A549 (cell line): ENCODE measurements at regions not wholly inside any gene's neighbourhood (a gene's known extent, or its start where the extent isn't known, plus 50 kb on each side); places are given as distances from the start of the nearest gene placed in this dataset.

Experiments used
- ATAC-seq, 2 experiments: fragments of 200-7000 bp in 1 of 2; fragments of >200 bp in 1 of 2; cut with Nextera tagmentation in 1 of 2; cut with Tn5 transposase in 1 of 2; 3 replicates each; pipeline versions ENCODE4 v1.8.0 to v1.9.1; 2018 to 2020; ENCODE audit warnings: mild to moderate bottlenecking in 1 of 2, moderate library complexity in 1 of 2
- CTCF ChIA-PET: fragments of 300-600 bp; sonication (Branson Sonifier 250); formaldehyde crosslinking; extraction: SDS; loops from one replicate; lab custom pipeline; 2021; ENCODE audit warnings: antibody characterized with exemption, inconsistent platforms; lab: Yijun Ruan, JAX
- POLR2A ChIA-PET: fragments of 350-600 bp; formaldehyde crosslinking; extraction: SDS; loops from one replicate; lab custom pipeline; 2021; ENCODE audit warnings: antibody characterized with exemption, inconsistent platforms; lab: Yijun Ruan, JAX
- DNase-seq, 2 experiments: peaks; one replicate each; pipeline versions ENCODE4 v3.0.0 to v3.0.0-alpha.2; 2011 to 2016; ENCODE audit warnings: low read depth in 1 of 2, low spot score in 1 of 2
- FAIRE-seq: peaks from 2 replicates; lab custom pipeline; 2011; peaks lifted over from hg19 to GRCh38; lab: Jason Lieb, UNC
- H3K27ac ChIP-seq, 2 experiments: fragments of >200 bp; sonication (Bioruptor Twin); formaldehyde crosslinking; 3 replicates each; pipeline ENCODE4 v1.5.1; 2016 to 2017
- H3K4me1 ChIP-seq: fragments of >200 bp; sonication (Bioruptor Twin); formaldehyde crosslinking; 3 replicates; pipeline ENCODE4 v1.6.1; 2016
- H3K4me2 ChIP-seq: fragments of >200 bp; sonication (Bioruptor Twin); formaldehyde crosslinking; 3 replicates; pipeline ENCODE4 v1.6.1; 2016
- H3K4me3 ChIP-seq: fragments of >200 bp; sonication (Bioruptor Twin); formaldehyde crosslinking; 3 replicates; pipeline ENCODE4 v1.5.1; 2016
- H3K9me3 ChIP-seq: fragments of >200 bp; sonication (Bioruptor Twin); formaldehyde crosslinking; 3 replicates; pipeline ENCODE4 v1.6.1; 2016
- BHLHE40 ChIP-seq: IDR thresholded peaks from 2 replicates; pipeline ENCODE4 v1.6.1; 2012; ENCODE audit warnings: low read depth, low read length, inconsistent platforms
- CBX2 ChIP-seq: fragments of 200-600 bp; sonication (generic); IDR thresholded peaks from 2 replicates; pipeline ENCODE4 v1.6.1; 2016; ENCODE audit warnings: low read depth, mild to moderate bottlenecking, borderline replicate concordance
- CHD4 ChIP-seq: fragments of 200-600 bp; sonication (generic); IDR thresholded peaks from 2 replicates; pipeline ENCODE4 v1.6.1; 2016; ENCODE audit warnings: antibody characterized with exemption, mild to moderate bottlenecking, borderline replicate concordance
- EHF ChIP-seq: fragments of 250-450 bp; sonication (Bioruptor Pico); IDR thresholded peaks from 2 replicates; pipeline ENCODE4 v1.5.0; 2020; ENCODE audit warnings: mild to moderate bottlenecking
- EHMT2 ChIP-seq: fragments of 200-600 bp; sonication (generic); IDR thresholded peaks from 2 replicates; pipeline ENCODE4 v1.6.1; 2016; ENCODE audit warnings: antibody characterized with exemption, low read depth, mild to moderate bottlenecking, moderate library complexity
- EP300 ChIP-seq, 2 experiments: fragments of >200 bp; sonication (Bioruptor Twin); formaldehyde crosslinking; IDR thresholded peaks; 2 replicates in 1 of 2; 3 replicates in 1 of 2; pipeline ENCODE4 v1.6.1; 2016 to 2017
- FOXS1 ChIP-seq: fragments of 250-450 bp; sonication (Bioruptor Pico); IDR thresholded peaks from 2 replicates; pipeline ENCODE4 v1.5.0; 2020; ENCODE audit warnings: mild to moderate bottlenecking, moderate library complexity
- GATA3 ChIP-seq: IDR thresholded peaks from 2 replicates; pipeline ENCODE4 v1.6.1; 2012; ENCODE audit warnings: borderline replicate concordance
- HOXA7 ChIP-seq: fragments of 250-450 bp; sonication (Bioruptor Pico); IDR thresholded peaks from 2 replicates; pipeline ENCODE4 v1.5.0; 2020; ENCODE audit warnings: mild to moderate bottlenecking, moderate library complexity
- HOXB5 ChIP-seq: fragments of 250-450 bp; sonication (Bioruptor Pico); IDR thresholded peaks from 2 replicates; pipeline ENCODE4 v1.5.0; 2020; ENCODE audit warnings: mild to moderate bottlenecking, moderate library complexity
- JUN ChIP-seq, 2 experiments: fragments of >200 bp; sonication (Bioruptor Twin); formaldehyde crosslinking; IDR thresholded peaks; 2 replicates in 1 of 2; 3 replicates in 1 of 2; pipeline ENCODE4 v1.6.1; 2016 to 2017
- JUNB ChIP-seq: fragments of >200 bp; sonication (Bioruptor Twin); formaldehyde crosslinking; IDR thresholded peaks from 2 replicates; pipeline ENCODE4 v1.6.1; 2016
- KDM5A ChIP-seq: fragments of 200-600 bp; sonication (generic); IDR thresholded peaks from 2 replicates; pipeline ENCODE4 v1.6.1; 2016; ENCODE audit warnings: antibody characterized with exemption, mild to moderate bottlenecking
- NPAS2 ChIP-seq: fragments of 250-450 bp; sonication (Bioruptor Pico); IDR thresholded peaks from 2 replicates; pipeline ENCODE4 v1.8.0; 2022; ENCODE audit warnings: mild to moderate bottlenecking, moderate library complexity, borderline replicate concordance
- NR3C1 ChIP-seq: fragments of >200 bp; sonication (Bioruptor Twin); formaldehyde crosslinking; IDR thresholded peaks from 3 replicates; pipeline ENCODE4 v1.6.1; 2017
- PHF8 ChIP-seq: fragments of 200-600 bp; sonication (generic); IDR thresholded peaks from 2 replicates; pipeline ENCODE4 v1.6.1; 2016; ENCODE audit warnings: low read depth, mild to moderate bottlenecking, antibody characterized with exemption, moderate library complexity, borderline replicate concordance
- RAD21 ChIP-seq, 2 experiments: fragments of >200 bp in 1 of 2; sonication (Bioruptor Twin) in 1 of 2; formaldehyde crosslinking in 1 of 2; IDR thresholded peaks in 1 of 2; conservative IDR thresholded peaks in 1 of 2; 2 replicates in 1 of 2; 3 replicates in 1 of 2; pipeline ENCODE4 v1.6.1; 2012 to 2018; ENCODE audit warnings: inconsistent platforms in 1 of 2
- RARB ChIP-seq: fragments of 250-450 bp; sonication (Bioruptor Pico); IDR thresholded peaks from 2 replicates; pipeline ENCODE4 v1.8.0; 2021; ENCODE audit warnings: mild to moderate bottlenecking, moderate library complexity
- RCOR1 ChIP-seq: fragments of 150-350 bp; IDR thresholded peaks from 2 replicates; pipeline ENCODE4 v1.6.1; 2014; ENCODE audit warnings: antibody characterized with exemption, low read length, low read depth
- RFX5 ChIP-seq: fragments of 450-650 bp; IDR thresholded peaks from 2 replicates; pipeline ENCODE4 v1.7.1; 2014; ENCODE audit warnings: antibody characterized with exemption, mild to moderate bottlenecking, moderate library complexity
- RNF2 ChIP-seq: fragments of 200-600 bp; sonication (generic); IDR thresholded peaks from 2 replicates; pipeline ENCODE4 v1.6.1; 2016; ENCODE audit warnings: low read depth, mild to moderate bottlenecking, antibody characterized with exemption, moderate library complexity, borderline replicate concordance
- ZNF302 ChIP-seq: fragments of 250-450 bp; sonication (Bioruptor Pico); IDR thresholded peaks from 2 replicates; pipeline ENCODE4 v1.9.0; 2021; ENCODE audit warnings: inconsistent platforms, mild to moderate bottlenecking, moderate library complexity
- ZSCAN20 ChIP-seq: fragments of 250-450 bp; sonication (Bioruptor Pico); IDR thresholded peaks from 2 replicates; pipeline ENCODE4 v1.8.0; 2022; ENCODE audit warnings: mild to moderate bottlenecking, moderate library complexity
- WGBS: methylation state at CpG from one replicate; pipeline ENCODE4 v1.1.6; 2017; ENCODE audit errors: missing lambda C conversion rate; 5-methylcytosine and 5-hydroxymethylcytosine counted together
- TF ChIP-seq, protein P1 (sequence below): IDR thresholded peaks from 2 replicates; pipeline ENCODE4 v1.6.1; 2012
- TF ChIP-seq, protein P2 (sequence below): IDR thresholded peaks from 2 replicates; pipeline ENCODE4 v1.6.1; 2012; ENCODE audit warnings: low read depth, borderline replicate concordance
- TF ChIP-seq, protein P3 (sequence below): fragments of >200 bp; sonication (Bioruptor Twin); formaldehyde crosslinking; IDR thresholded peaks from 3 replicates; pipeline ENCODE4 v1.6.1; 2016
- TF ChIP-seq, protein P4 (sequence below): IDR thresholded peaks from 2 replicates; pipeline ENCODE4 v1.6.1; 2012

DNA sequence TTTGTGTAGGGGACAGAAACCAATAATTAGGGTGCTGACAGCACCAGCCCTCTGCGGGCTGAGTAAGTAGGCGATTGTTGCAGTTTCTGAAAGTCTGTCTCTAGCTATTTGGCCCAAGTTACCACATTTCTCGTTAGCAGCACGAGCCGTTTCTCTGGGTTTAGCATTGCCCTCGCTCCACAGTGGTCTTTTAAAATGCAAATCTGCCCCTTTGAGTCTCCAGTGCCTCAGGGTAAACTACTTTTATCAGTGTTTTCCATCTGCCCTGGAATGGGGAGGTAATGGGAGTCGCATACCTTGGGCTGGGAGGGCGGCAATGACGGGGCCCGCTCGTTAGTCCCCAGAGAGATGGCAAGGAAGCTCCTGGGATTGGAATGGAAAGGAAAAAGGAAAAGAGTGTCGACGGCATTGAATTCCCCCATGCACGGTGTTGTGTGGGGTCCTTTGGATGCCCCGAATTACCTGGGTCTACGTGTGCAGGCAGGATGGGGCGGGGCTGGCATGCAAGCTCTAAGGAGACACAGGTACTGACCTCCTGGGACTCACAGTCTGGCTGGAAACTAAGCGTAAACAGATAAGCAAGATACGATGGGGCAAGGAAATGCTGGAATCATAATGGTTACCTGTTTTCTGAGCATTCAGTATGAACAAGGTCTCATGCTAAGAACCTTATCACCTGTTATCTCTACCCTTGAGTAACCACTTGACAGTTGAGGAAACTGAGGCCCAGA is 131.8 kb upstream of the MAP1LC3B2 start:
- peaks cover 4% of the 10 kb centered on the region; the same call in 1 of the 3 replicates for H3K9me3 ChIP-seq
- peaks cover 31% of the 10 kb centered on the region for H3K4me1 ChIP-seq
- POLR2A ChIA-PET: interaction anchor here (1.1 kb wide), 1 partner anchor 149 kb away, joined by 4 read pairs; no protein-coding TSS in a partner anchor
- peak overlapping the region; percentile 78 for H3K4me2 ChIP-seq
- no peak overlapping the region for H3K4me3 ChIP-seq
- WGBS: 18% methylated on average over 19 of the region's 19 CpGs
- ATAC-seq: peak; percentile 41 to 62
- CTCF ChIA-PET: interaction anchor here (0.8 to 1.2 kb wide), 5 partner anchors 40 to 149 kb away, joined by 3 to 4 read pairs (median 3); partner anchors contain the start of gene MED13L
- no peak for FAIRE-seq
- TF ChIP-seq BHLHE40 (no peak), NR3C1 (no peak), GATA3 (peak; percentile 97), CBX2 (no peak), NPAS2 (no peak), EP300 (IDR thresholded peaks at IDR 0.05) (no peak), RARB (CRISPR knock-in tag) (no peak), CHD4 (no peak), RFX5 (0 out of 2 replicates have a peak, but pooled peaks have one; percentile 4), FOXS1 (CRISPR knock-in tag) (0 out of 2 replicates have a peak, but pooled peaks have one; percentile 3), HOXB5 (CRISPR knock-in tag) (no peak), RCOR1 (no peak), PHF8 (no peak), EHMT2 (no peak), KDM5A (no peak), EHF (CRISPR knock-in tag) (no peak), JUN (IDR thresholded peaks at IDR 0.05) (no peak; a peak in 1 of 5 replicates), ZNF302 (CRISPR knock-in tag) (no peak), ZSCAN20 (no peak), RAD21 (conservative IDR thresholded peaks at IDR 0.05 in 1 of 2, IDR thresholded peaks at IDR 0.05 in 1 of 2) (peak in 1 of 2 experiments; percentile 25; a peak in 2 of 5 replicates), HOXA7 (no peak), RNF2 (no peak), JUNB (no peak)
- TF ChIP-seq, protein P1, sequence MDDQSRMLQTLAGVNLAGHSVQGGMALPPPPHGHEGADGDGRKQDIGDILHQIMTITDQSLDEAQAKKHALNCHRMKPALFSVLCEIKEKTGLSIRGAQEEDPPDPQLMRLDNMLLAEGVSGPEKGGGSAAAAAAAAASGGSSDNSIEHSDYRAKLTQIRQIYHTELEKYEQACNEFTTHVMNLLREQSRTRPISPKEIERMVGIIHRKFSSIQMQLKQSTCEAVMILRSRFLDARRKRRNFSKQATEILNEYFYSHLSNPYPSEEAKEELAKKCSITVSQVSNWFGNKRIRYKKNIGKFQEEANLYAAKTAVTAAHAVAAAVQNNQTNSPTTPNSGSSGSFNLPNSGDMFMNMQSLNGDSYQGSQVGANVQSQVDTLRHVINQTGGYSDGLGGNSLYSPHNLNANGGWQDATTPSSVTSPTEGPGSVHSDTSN: 0 out of 2 replicates have a peak, but pooled peaks have one; percentile 37
- TF ChIP-seq, protein P2, sequence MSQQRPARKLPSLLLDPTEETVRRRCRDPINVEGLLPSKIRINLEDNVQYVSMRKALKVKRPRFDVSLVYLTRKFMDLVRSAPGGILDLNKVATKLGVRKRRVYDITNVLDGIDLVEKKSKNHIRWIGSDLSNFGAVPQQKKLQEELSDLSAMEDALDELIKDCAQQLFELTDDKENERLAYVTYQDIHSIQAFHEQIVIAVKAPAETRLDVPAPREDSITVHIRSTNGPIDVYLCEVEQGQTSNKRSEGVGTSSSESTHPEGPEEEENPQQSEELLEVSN: peak; percentile 45; the same call in 1 of the 2 replicates
- TF ChIP-seq, protein P3, sequence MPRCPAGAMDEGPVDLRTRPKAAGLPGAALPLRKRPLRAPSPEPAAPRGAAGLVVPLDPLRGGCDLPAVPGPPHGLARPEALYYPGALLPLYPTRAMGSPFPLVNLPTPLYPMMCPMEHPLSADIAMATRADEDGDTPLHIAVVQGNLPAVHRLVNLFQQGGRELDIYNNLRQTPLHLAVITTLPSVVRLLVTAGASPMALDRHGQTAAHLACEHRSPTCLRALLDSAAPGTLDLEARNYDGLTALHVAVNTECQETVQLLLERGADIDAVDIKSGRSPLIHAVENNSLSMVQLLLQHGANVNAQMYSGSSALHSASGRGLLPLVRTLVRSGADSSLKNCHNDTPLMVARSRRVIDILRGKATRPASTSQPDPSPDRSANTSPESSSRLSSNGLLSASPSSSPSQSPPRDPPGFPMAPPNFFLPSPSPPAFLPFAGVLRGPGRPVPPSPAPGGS: no peak
- TF ChIP-seq, protein P4, sequence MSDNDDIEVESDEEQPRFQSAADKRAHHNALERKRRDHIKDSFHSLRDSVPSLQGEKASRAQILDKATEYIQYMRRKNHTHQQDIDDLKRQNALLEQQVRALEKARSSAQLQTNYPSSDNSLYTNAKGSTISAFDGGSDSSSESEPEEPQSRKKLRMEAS: peak; percentile 75; the same call in 1 of the 2 replicates
- DNase-seq: peak; percentile 23 to 80
- peak overlapping the region; percentile 86 to 87 for H3K27ac ChIP-seq
